Mesodermal cell (in vitro differentiated cells): ENCODE measurements at regions not wholly inside any gene's neighbourhood (a gene's known extent, or its start where the extent isn't known, plus 50 kb on each side); places are given as distances from the start of the nearest gene placed in this dataset.

Experiments
- H3K27ac ChIP-seq: 2 replicates; pipeline ENCODE4 v1.7.0; 2013; ENCODE audit warnings: mild to moderate bottlenecking, low read depth, low read length, moderate library complexity; ENCODE audit not compliant: severe bottlenecking
- H3K36me3 ChIP-seq: 2 replicates; pipeline ENCODE4 v1.7.1; 2013; ENCODE audit warnings: mild to moderate bottlenecking, low read length, moderate library complexity; ENCODE audit not compliant: control insufficient read depth, insufficient read depth
- H3K4me1 ChIP-seq: one replicate; pipeline ENCODE4 v1.7.1; 2013; ENCODE audit warnings: mild to moderate bottlenecking, low read length; ENCODE audit not compliant: insufficient read depth, control insufficient read depth, poor library complexity, severe bottlenecking
- H3K4me3 ChIP-seq: 2 replicates; pipeline ENCODE4 v1.7.0; 2013; ENCODE audit warnings: low read length, control low read depth, mild to moderate bottlenecking; ENCODE audit not compliant: insufficient read depth, poor library complexity, severe bottlenecking; ENCODE audit errors: extremely low read depth
- H3K9me3 ChIP-seq: 2 replicates; pipeline ENCODE4 v1.7.1; 2013; ENCODE audit warnings: mild to moderate bottlenecking, low read length, moderate library complexity; ENCODE audit not compliant: control insufficient read depth
- WGBS, 2 experiments: methylation state at CpG; one replicate each; pipeline ENCODE4 v1.1.5; 2013; ENCODE audit warnings: missing lambda C conversion rate in 2 of 2; ENCODE audit not compliant: insufficient coverage in 2 of 2; 5-methylcytosine and 5-hydroxymethylcytosine counted together

GRCh38 chr12:107399046-107399445 is 286.6 kb upstream of the PWP1 start:
- 56 to 70% methylated on average over 3 of the region's 5 CpGs for WGBS, 2 experiments
- H3K36me3 ChIP-seq: no peaks in the 10 kb centered on the region
- H3K27ac ChIP-seq: no peak overlapping the region
- H3K4me1 ChIP-seq: peaks cover 10% of the 10 kb centered on the region
- H3K9me3 ChIP-seq: no peaks in the 10 kb centered on the region
- H3K4me3 ChIP-seq: no peak overlapping the region

GRCh38 chr12:107400686-107401447 is 284.7 kb upstream of the PWP1 start:
- WGBS, 2 experiments: 86 to 96% methylated on average over 10 to 12 of the region's 14 CpGs
- Histone ChIP-seq H3K9me3 (no peaks in the 10 kb centered on the region), H3K4me3 (no peak overlapping the region), H3K4me1 (peaks cover 10% of the 10 kb centered on the region), H3K27ac (no peak overlapping the region), H3K36me3 (no peaks in the 10 kb centered on the region)

GRCh38 chr12:107402041-107403022 is 283.3 kb upstream of the PWP1 start:
- 64 to 65% methylated on average over 3 to 5 of the region's 5 CpGs for WGBS, 2 experiments
- H3K27ac ChIP-seq: no peak overlapping the region
- H3K4me3 ChIP-seq: no peak overlapping the region
- H3K9me3 ChIP-seq: no peaks in the 10 kb centered on the region
- H3K4me1 ChIP-seq: peaks cover 10% of the 10 kb centered on the region
- H3K36me3 ChIP-seq: no peaks in the 10 kb centered on the region

DNA sequence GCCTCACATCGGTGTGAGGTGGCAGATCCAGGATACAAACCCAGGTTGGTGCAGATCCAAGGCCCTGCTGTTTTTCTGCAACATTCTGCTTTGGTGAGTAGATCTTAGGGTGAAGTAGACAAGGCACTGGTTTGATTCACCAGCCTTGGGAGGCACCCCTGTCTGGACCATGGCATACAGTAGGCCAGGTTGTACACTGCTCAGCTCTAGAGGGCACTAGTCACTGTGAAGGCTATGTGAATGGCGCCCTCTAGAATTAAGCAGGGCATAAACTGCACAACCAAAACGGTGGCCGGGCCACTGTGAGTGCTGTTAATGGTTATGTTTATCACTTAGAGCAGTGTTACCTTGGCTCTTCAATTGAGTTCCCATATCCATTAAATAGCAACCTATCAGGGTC is 280.6 kb upstream of the PWP1 start:
- no peaks in the 10 kb centered on the region for H3K9me3 ChIP-seq
- no peak overlapping the region for H3K27ac ChIP-seq
- H3K36me3 ChIP-seq: no peaks in the 10 kb centered on the region
- WGBS, 2 experiments: 67 to 86% methylated on average over 2 of the region's 4 CpGs
- no peak overlapping the region for H3K4me3 ChIP-seq
- peaks cover 2% of the 10 kb centered on the region for H3K4me1 ChIP-seq

- Histone ChIP-seq H3K27ac (no peak overlapping the region), H3K36me3 (no peaks in the 10 kb centered on the region), H3K9me3 (no peaks in the 10 kb centered on the region), H3K4me3 (no peak overlapping the region), H3K4me1 (peaks cover 2% of the 10 kb centered on the region)
- WGBS, 2 experiments: 94 to 95% methylated on average over 5 to 7 of the region's 7 CpGs
Measured at GRCh38 chr12:107405436-107405835, 280.2 kb upstream of the PWP1 start.

GRCh38 chr12:107406932-107407331 is 278.7 kb upstream of the PWP1 start:
- H3K9me3 ChIP-seq: no peaks in the 10 kb centered on the region
- H3K36me3 ChIP-seq: no peaks in the 10 kb centered on the region
- peaks cover 7% of the 10 kb centered on the region for H3K4me1 ChIP-seq
- H3K4me3 ChIP-seq: no peak overlapping the region
- no peak overlapping the region for H3K27ac ChIP-seq
- 78 to 92% methylated on average over 3 of the region's 5 CpGs for WGBS, 2 experiments

DNA sequence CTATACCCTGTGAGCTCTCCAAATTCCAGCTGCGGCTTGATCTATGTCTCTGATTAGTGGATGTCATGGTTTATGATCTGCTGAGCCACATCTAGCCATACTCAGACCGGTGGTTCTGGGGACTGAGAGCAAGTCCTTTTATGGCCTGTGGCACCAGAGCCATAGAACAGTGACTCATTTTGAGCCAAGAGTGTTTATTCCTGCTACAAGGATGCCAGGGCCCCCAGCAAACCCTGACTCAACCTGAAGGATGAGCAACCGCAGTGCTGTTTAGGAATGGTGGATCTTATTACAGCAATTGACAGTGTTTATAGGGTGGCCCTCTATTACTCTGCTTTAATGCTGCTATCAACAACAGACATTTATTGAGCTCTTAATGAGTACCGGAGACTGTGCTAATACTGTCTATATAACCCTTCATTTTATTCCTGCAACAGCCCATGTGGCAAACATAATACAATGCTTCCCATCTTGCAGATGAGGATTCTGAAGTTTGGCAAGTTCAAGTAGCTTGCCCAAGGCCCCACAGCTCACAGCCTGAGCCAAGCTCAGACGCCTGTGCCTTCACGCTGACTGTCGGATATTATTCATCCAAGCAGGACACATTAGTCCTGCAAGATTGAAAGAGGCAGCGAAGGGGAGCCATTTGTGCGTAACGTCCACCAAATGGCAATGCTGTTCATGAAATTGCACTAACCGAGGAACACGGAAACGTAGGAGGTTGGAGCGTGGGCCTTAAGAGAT is 273.6 kb upstream of the PWP1 start:
- H3K36me3 ChIP-seq: no peaks in the 10 kb centered on the region
- no peak overlapping the region for H3K4me3 ChIP-seq
- H3K9me3 ChIP-seq: no peaks in the 10 kb centered on the region
- peak overlapping the region; percentile 29 for H3K27ac ChIP-seq
- H3K4me1 ChIP-seq: peaks cover 12% of the 10 kb centered on the region
- 91 to 93% methylated on average over 13 of the region's 14 CpGs for WGBS, 2 experiments

DNA sequence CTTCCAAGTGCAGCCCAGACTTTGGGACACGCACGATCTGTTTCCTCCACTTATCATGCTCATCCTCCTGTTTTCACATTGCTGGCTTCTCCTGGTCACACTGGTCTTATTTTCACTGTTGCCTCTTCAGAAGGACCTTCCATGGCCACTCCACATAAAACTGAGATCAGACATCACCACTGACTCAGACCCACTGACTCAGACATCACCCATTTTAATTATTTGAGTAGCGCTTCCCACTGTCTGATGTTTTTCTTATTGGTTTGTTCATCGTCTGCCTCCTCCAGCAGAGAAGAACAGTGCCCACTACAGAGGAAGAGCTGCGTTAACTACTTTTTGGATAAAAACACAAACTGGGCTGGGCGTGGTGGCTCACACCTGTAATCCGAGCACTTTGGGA is 270.5 kb upstream of the PWP1 start:
- no peak overlapping the region for H3K4me3 ChIP-seq
- no peak overlapping the region for H3K27ac ChIP-seq
- no peaks in the 10 kb centered on the region for H3K36me3 ChIP-seq
- peaks cover 12% of the 10 kb centered on the region for H3K4me1 ChIP-seq
- WGBS, 2 experiments: 81 to 95% methylated on average over 6 to 7 of the region's 7 CpGs
- no peaks in the 10 kb centered on the region for H3K9me3 ChIP-seq

DNA sequence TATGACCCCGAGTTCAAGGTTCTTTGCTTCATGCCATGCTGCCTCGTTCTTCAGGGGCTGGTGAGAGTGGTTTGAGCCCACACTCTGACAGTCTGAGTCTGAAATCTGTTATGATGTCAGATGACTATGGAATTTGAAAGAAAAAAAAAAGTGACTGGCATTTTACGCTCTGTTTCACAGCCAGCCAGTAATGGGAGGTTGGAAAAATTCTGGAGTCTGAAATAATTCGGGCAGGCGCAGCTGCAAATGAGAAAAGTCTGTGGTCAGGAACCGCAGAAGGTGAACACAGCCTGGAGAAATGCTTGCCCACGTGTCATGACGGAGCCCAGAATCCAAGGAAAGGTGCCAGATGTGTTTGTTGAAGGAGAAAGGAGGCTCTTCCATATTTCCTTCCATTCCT is 269.8 kb upstream of the PWP1 start:
- Histone ChIP-seq H3K27ac (no peak overlapping the region), H3K4me3 (no peak overlapping the region), H3K4me1 (peaks cover 12% of the 10 kb centered on the region), H3K36me3 (no peaks in the 10 kb centered on the region), H3K9me3 (no peaks in the 10 kb centered on the region)
- 88 to 92% methylated on average over 5 to 8 of the region's 8 CpGs for WGBS, 2 experiments

DNA sequence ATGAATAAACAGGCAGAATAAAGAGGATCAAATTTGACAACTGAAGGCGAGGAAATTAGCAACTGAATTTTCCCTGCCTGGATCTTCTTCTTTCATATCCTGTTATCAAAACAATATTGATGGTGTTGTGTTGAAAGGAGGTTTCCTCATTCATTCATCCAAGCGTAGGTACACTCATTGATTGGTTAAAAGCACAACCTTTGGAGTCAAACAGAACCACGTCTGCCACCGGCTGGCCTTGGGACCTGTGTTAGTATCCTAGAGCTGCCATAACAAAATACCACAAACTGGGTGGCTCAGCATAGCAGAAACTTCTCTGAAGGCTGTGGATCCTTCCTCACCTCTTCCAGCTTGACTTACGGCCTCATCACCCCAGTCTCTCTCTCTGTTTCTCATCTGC is 268.6 kb upstream of the PWP1 start:
- Histone ChIP-seq H3K9me3 (no peaks in the 10 kb centered on the region), H3K27ac (no peak overlapping the region), H3K4me1 (peaks cover 5% of the 10 kb centered on the region), H3K4me3 (no peak overlapping the region), H3K36me3 (no peaks in the 10 kb centered on the region)
- WGBS, 2 experiments: 87 to 97% methylated on average over 4 of the region's 5 CpGs
